IPS-20b (cell line): ENCODE measurements at regions not wholly inside any gene's neighbourhood (a gene's known extent, or its start where the extent isn't known, plus 50 kb on each side); places are given as distances from the start of the nearest gene placed in this dataset.

Experiments used
- H3K27ac ChIP-seq: one replicate; pipeline ENCODE4 v1.5.1; 2013; ENCODE audit warnings: low read length
- H3K27me3 ChIP-seq: 2 replicates; pipeline ENCODE4 v1.6.1; 2013; ENCODE audit warnings: mild to moderate bottlenecking, low read length, inconsistent platforms; ENCODE audit not compliant: insufficient read depth
- H3K36me3 ChIP-seq: 2 replicates; pipeline ENCODE4 v1.6.1; 2013; ENCODE audit warnings: low read depth, mild to moderate bottlenecking, inconsistent platforms, low read length, moderate library complexity; ENCODE audit not compliant: insufficient read depth
- H3K4me1 ChIP-seq: 2 replicates; pipeline ENCODE4 v1.6.1; 2013; ENCODE audit warnings: mild to moderate bottlenecking, control low read depth, inconsistent platforms, low read length, moderate library complexity; ENCODE audit not compliant: insufficient read depth
- H3K4me3 ChIP-seq: 2 replicates; pipeline ENCODE4 v1.5.1; 2013; ENCODE audit warnings: mild to moderate bottlenecking, low read length, inconsistent platforms
- H3K9ac ChIP-seq: 2 replicates; pipeline ENCODE4 v1.6.1; 2013; ENCODE audit warnings: low read depth, mild to moderate bottlenecking, inconsistent platforms, low read length, moderate library complexity
- H3K9me3 ChIP-seq: 2 replicates; pipeline ENCODE4 v1.6.1; 2013; ENCODE audit warnings: mild to moderate bottlenecking, low read depth, low read length, inconsistent platforms; ENCODE audit not compliant: insufficient read depth

DNA sequence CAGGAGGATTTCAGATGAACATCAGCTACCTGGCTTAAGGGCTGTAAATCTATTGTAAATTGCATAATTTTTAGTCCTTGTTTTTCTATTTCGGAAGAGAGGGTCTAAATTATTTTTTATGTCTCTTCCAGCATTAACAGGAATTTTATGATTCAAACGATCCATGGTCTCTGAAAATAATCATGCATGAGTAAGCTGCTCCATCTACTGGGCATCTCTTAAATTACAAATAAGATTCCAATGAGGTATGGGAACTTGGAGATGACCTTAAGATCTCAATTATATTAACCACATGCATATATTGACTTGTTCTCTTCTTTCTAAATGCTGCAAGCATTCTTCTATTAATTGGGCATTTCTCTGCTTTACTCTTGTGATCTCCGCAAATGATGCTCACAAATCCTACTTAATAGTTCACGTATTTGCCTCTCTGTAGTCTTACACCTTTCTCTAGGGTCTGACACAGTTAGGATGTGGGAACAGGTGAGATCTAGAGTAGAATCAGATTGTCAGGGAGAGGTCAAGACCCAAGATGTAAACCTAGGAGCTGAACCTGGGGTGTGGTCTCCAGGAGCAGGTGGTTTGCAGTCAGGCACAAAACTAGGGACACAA, 86.9 kb downstream of the NUDT12 start:
- H3K4me1 ChIP-seq = peaks cover 4% of the 10 kb centered on the region; the same call in 1 of the 2 replicates
- no peak overlapping the region for H3K9ac ChIP-seq
- no peaks in the 10 kb centered on the region for H3K27me3 ChIP-seq
- H3K4me3 ChIP-seq = no peak overlapping the region
- H3K27ac ChIP-seq = no peak overlapping the region
- no peaks in the 10 kb centered on the region for H3K36me3 ChIP-seq
- no peaks in the 10 kb centered on the region for H3K9me3 ChIP-seq

DNA sequence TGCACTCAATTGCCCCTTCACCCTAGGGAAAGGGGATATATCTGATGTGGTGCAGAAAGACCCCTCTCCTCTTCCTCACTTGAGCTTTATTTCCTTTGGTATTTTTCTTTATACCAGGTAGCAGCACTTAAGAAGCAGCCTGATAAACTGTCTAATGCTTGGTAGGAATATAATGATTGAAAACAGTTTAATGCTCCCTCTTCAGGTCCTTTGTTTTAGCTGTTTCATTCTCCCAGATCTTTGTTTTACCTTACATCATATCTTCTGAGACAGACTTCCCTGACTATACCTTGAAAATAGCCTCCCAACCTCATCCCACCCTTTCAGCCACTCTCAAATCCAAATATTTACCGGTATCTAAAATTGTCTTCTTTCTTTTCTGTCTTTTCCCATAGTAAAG, 87.9 kb downstream of the NUDT12 start:
- peaks cover 4% of the 10 kb centered on the region; the same call in 1 of the 2 replicates for H3K4me1 ChIP-seq
- no peak overlapping the region for H3K27ac ChIP-seq
- no peak overlapping the region for H3K9ac ChIP-seq
- H3K27me3 ChIP-seq = no peaks in the 10 kb centered on the region
- H3K9me3 ChIP-seq = no peaks in the 10 kb centered on the region
- no peak overlapping the region for H3K4me3 ChIP-seq
- no peaks in the 10 kb centered on the region for H3K36me3 ChIP-seq

DNA sequence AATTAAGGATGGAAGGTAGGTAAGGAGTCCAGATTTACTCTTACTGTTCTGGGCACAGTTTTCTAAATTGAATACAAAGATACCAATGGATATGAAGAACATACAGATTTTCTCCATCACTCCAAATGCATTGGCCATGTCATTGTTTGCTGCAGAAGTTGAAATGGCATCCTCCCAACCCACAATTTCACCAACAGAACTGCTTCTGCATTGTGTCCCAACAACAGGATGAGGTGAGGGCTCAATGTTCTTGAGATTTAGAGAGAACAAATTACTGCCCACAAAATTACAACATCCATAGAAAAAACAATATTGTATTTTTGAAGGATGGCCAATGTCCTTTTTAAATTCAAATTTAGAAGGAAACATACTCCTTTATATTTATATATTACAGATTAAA, 88.9 kb downstream of the NUDT12 start:
- Histone ChIP-seq H3K27ac (no peak overlapping the region), H3K4me3 (no peak overlapping the region), H3K4me1 (peaks cover 4% of the 10 kb centered on the region; the same call in 1 of the 2 replicates), H3K9me3 (no peaks in the 10 kb centered on the region), H3K27me3 (no peaks in the 10 kb centered on the region), H3K36me3 (no peaks in the 10 kb centered on the region), H3K9ac (no peak overlapping the region)

DNA sequence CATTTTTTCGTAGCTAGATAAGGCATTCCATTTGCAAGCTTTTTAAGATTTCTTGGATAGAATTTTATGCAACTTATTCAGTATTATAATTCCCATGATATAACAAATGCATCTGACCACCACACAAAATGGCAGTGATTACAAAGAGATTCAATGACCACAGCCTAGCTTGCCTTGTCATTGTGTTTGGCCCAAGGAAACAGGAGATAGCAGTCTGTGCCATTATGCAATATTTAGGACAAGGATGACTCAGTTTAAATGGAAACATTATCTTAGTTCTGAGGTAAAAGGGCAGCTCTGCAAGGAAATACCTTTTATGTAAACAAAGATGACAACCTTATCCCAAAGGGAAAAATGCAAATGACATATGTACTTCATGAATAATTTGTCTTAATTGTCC, 89.8 kb downstream of the NUDT12 start:
- no peaks in the 10 kb centered on the region for H3K9me3 ChIP-seq
- no peak overlapping the region for H3K4me3 ChIP-seq
- H3K27me3 ChIP-seq = no peaks in the 10 kb centered on the region
- peaks cover 4% of the 10 kb centered on the region; the same call in 1 of the 2 replicates for H3K4me1 ChIP-seq
- no peak overlapping the region for H3K9ac ChIP-seq
- H3K27ac ChIP-seq = no peak overlapping the region
- H3K36me3 ChIP-seq = no peaks in the 10 kb centered on the region

DNA sequence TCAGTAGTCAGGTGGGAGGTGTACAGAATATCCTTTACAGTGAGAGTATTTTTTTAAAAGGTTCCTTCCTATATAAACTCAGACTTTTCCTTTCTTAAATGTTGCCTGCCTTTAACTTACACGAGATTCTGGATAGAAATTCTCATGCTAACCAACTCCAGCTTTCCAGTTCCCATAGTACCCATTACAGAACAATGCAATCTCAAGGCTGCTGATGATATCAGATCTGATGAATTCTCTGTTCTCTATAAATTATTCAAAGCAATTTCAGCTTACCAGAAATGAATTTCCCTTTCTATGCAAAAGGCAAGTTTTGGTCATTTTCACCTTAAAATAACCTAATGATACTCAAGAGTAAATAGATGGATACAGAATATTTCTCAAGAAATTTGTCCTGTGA, 90.3 kb downstream of the NUDT12 start:
- no peak overlapping the region for H3K4me3 ChIP-seq
- no peaks in the 10 kb centered on the region for H3K27me3 ChIP-seq
- H3K9me3 ChIP-seq = no peaks in the 10 kb centered on the region
- no peaks in the 10 kb centered on the region for H3K36me3 ChIP-seq
- no peak overlapping the region for H3K9ac ChIP-seq
- no peak overlapping the region for H3K27ac ChIP-seq
- H3K4me1 ChIP-seq = peaks cover 4% of the 10 kb centered on the region; the same call in 1 of the 2 replicates

DNA sequence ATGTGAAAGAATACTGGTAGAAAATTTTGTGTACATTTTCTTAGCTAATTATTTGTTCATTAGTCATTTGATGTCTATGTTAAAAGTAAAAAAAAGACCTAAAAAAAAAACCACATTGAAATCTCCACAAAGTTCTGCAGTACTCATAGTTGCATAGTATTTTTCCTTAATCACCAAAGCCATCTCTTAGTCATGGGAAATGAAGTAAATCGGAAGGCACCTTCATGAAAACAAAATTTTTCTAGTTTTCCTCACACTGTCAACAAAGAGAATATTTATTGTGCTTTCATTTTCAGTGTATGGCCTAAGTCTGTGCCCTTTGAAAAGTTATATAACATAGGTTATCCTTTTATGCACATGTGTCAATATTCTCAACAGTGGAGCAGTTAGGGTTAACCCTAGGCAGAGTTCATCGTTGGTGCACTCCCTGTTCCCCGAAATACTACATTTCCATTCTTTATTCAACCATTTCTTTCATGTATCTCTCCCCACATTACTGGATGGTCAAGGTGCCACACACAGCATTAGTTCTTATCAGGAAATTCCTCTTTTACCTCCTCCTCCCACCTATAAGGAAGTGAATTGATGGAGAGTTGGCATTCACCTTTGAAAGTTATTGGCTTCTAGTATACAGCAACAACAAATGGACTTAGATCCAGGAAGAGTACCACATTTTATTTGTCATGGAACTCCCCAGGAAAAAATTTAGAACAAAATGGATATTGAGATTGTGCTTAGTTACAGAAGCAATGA, 93.1 kb downstream of the NUDT12 start:
- H3K9me3 ChIP-seq = no peaks in the 10 kb centered on the region
- H3K4me3 ChIP-seq = no peak overlapping the region
- no peaks in the 10 kb centered on the region for H3K4me1 ChIP-seq
- H3K27ac ChIP-seq = no peak overlapping the region
- H3K27me3 ChIP-seq = no peaks in the 10 kb centered on the region
- H3K9ac ChIP-seq = no peak overlapping the region
- no peaks in the 10 kb centered on the region for H3K36me3 ChIP-seq

DNA sequence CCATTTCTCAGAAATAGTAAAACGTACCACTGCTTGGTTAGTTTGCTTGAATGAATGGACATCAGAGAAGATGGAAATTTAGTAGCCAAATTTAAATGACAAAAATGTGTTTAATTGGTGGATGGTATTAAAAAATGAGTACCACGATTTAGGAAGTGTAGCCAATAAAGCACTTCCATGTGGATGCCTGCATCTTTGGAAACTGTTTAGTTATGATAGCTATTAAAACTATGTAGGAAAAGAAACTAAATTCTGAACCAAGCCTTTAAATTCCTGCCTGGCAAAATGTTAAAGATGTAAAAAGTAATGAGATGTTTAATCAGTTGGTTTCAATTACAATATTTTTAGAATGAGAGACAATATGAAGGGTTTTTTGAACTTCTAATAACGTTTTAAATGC, 94.8 kb downstream of the NUDT12 start:
- Histone ChIP-seq H3K27ac (no peak overlapping the region), H3K9ac (no peak overlapping the region), H3K4me1 (no peaks in the 10 kb centered on the region), H3K27me3 (no peaks in the 10 kb centered on the region), H3K36me3 (no peaks in the 10 kb centered on the region), H3K9me3 (no peaks in the 10 kb centered on the region), H3K4me3 (no peak overlapping the region)

DNA sequence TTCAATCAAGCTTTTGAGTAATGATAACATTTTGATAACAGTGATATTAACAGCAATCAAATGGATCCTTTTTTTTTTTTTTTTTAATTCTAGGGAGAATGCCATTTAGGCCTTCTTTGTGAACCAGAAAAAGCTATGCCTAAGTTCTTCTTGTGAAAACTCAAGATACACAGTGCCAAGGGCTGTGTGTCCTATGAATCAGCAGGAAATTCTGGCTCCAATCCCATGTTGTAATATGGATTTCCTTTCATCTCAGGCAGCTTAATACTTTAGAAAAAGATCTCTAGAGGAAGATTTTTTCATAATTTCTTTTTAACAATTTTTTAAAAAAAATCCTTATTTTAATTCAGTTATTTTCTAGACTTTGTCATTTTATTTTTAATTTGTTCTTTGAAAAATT, 96.1 kb downstream of the NUDT12 start:
- Histone ChIP-seq H3K27me3 (no peaks in the 10 kb centered on the region), H3K9ac (no peak overlapping the region), H3K4me3 (no peak overlapping the region), H3K36me3 (no peaks in the 10 kb centered on the region), H3K4me1 (no peaks in the 10 kb centered on the region), H3K27ac (no peak overlapping the region), H3K9me3 (no peaks in the 10 kb centered on the region)

DNA sequence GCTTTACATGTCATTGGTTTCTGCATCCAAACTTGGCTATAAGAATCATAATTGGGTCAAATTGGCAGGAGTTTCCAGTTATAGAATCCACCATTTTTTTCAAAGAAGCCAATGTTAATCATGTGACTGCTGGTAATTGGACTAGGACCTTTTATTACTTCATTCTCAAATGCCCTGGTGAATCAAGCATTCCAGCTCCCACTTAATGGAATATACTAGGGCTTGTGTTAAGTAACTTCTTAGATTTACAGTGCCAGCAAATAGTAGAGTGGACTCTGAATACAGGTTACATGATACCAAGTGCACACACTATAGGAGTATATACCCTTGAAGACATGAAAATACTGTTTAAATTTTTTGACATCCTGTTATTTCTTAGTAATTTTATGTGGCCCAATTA, 96.7 kb downstream of the NUDT12 start:
- no peak overlapping the region for H3K27ac ChIP-seq
- no peak overlapping the region for H3K4me3 ChIP-seq
- H3K9me3 ChIP-seq = no peaks in the 10 kb centered on the region
- H3K27me3 ChIP-seq = no peaks in the 10 kb centered on the region
- no peaks in the 10 kb centered on the region for H3K36me3 ChIP-seq
- H3K4me1 ChIP-seq = no peaks in the 10 kb centered on the region
- H3K9ac ChIP-seq = no peak overlapping the region

DNA sequence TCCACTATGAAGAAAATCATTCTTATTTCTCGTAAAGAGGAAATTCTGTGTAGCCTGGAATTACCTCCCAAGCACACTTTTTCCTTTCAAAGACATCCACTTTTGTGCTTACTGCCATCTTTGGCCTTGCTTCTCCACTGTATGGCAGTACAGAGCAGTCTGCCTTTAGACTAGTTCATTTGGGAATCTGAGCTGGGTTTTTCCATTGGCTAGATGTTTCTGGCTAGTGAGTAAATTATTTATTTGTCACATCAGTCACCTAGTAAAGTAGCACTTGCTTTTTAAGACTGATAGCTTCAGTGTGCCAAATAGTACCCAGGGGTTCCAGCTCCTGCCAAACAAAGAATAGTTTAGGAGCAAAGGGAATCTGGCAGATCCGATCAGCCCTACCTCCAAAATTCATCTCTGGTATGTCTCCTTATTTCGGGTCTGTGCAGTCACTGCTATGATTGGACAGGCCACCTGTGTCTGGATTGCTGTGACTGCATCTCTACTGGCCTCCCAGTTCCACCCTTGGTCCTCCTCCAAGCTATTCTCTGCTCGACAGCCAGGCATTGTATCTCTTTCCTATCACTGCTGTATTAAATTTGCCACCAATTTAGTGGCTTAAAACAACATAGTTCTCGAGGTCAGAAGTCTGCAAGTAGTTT, 97.6 kb downstream of the NUDT12 start:
- Histone ChIP-seq H3K27ac (no peak overlapping the region), H3K4me3 (no peak overlapping the region), H3K9ac (no peak overlapping the region), H3K36me3 (no peaks in the 10 kb centered on the region), H3K27me3 (no peaks in the 10 kb centered on the region), H3K9me3 (no peaks in the 10 kb centered on the region), H3K4me1 (no peaks in the 10 kb centered on the region)

DNA sequence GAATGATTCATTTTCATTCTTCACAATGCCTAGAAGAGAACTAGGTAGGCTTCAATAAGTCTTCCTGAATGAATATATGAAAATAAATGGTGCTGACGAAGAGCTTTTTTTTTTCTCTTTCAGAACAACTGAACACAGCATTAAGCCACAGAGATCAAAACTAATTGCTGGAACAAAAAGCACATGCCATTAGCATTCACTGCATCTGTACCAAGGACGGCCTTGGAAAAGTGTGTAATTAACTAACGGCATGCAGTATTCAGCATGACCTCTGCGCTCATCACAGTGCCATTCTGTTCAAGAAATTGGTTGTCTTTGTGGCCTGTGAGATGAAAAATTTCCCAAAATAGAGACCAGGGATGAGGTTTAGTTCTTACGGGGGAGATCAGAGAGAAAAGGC, 99.3 kb downstream of the NUDT12 start:
- H3K9me3 ChIP-seq = no peaks in the 10 kb centered on the region
- H3K27me3 ChIP-seq = no peaks in the 10 kb centered on the region
- H3K9ac ChIP-seq = no peak overlapping the region
- no peaks in the 10 kb centered on the region for H3K4me1 ChIP-seq
- H3K27ac ChIP-seq = no peak overlapping the region
- H3K4me3 ChIP-seq = no peak overlapping the region
- no peaks in the 10 kb centered on the region for H3K36me3 ChIP-seq

DNA sequence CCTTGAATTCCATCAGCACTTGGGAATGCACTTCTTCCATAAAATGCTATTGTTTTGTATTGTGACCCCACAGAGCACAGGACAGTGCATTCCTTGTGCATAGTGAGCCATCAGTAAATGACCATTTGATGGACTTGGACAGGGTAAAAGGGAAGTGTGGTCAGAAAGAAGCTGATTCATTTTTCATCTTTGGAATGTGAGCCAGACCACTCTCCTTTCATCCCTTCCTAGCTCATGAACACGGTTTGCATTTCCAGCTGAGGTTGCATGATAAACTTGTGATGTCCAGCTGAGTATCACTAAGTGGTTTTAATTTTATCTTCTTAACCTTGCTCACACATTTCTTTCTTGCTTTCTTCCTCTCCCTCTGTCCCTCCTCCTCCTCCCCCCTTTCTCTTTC, 101.3 kb downstream of the NUDT12 start:
- no peaks in the 10 kb centered on the region for H3K4me1 ChIP-seq
- no peaks in the 10 kb centered on the region for H3K27me3 ChIP-seq
- no peaks in the 10 kb centered on the region for H3K36me3 ChIP-seq
- no peak overlapping the region for H3K4me3 ChIP-seq
- H3K9ac ChIP-seq = no peak overlapping the region
- no peaks in the 10 kb centered on the region for H3K9me3 ChIP-seq
- no peak overlapping the region for H3K27ac ChIP-seq
